ENCODE measurements at regions not wholly inside any gene's neighbourhood (a gene's known extent, or its start where the extent isn't known, plus 50 kb on each side); places are given as distances from the start of the nearest gene placed in this dataset.

DNA sequence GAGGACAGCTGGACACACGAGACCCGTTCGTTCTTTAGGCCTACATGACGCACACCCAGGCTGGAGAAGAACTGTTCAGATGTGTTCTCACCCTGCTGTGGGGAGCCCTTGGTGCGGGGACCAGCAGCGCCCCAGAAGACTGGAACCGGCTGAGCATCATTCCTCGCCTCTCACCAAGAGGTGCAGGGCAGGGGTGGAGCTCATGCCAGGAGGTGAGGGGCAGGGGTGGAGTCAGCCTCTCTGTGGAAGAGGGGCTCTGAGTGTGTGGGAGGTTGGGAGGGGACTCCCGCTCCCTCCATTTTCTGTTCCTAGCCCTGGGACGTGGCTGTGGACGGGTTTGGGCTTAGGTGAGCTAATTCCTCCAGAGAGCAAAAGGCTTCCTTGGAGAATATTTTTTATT, 66.0 kb upstream of the SHH start:
- no peak for DNase-seq

DNA sequence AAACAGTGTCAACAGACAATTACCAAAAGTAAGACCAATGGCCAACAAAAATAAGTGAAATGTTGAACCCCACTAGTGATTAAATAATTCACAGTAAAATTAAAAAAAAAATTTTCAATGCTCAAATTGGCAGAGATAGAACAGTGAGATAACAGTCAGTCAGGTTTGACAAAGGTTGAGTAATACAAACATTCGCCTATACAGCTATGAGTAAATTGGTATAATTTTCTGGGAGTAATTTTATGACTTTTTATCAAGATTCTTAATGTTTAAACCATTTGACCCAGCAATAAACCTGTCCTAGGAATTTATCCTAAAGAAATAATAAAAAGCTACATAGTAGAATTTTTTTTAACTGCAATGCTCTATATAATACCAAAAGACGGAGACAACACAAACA, 64.9 kb upstream of the SHH start:
- DNase-seq: no peak

DNA sequence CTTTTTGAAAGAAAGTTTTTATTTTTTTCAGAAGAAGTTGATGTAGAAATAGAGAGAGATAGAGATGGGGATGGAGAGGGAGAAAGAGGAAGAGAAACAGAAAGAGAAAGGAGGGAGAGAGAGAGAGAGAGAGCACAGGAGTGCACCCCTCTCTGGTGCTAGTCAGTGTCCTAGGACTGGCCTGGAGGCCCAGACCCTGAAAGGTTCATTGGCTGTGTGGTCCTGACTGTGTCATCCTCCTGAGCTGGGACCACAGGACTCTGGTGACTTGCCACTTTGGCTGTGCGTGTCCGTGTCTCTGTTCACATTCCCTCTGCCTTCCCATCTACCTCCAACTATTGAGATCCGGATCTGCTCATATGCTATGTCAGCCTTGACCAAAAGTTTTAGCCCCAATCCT, 62.1 kb upstream of the SHH start:
- DNase-seq: no peak

DNA sequence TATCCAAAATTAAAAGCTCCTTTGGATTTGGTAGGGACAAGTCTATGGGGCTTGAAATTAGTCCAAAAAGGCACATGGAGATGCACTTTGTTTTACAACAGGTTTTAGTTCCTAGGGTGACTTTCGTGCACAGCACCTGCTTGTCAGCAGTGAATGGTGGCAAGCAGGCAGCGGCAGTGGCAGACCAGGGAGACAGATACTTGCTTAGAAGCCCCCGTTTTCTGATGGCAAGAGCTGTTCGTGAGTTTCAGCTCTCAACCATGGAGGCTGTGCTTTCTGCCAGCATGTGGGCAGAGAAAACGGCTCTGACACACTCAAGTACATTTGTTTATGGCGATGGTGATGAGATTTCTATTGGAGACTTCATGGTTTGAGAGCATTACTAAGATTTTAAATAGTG, 61.7 kb upstream of the SHH start:
- DNase-seq: no peak

DNA sequence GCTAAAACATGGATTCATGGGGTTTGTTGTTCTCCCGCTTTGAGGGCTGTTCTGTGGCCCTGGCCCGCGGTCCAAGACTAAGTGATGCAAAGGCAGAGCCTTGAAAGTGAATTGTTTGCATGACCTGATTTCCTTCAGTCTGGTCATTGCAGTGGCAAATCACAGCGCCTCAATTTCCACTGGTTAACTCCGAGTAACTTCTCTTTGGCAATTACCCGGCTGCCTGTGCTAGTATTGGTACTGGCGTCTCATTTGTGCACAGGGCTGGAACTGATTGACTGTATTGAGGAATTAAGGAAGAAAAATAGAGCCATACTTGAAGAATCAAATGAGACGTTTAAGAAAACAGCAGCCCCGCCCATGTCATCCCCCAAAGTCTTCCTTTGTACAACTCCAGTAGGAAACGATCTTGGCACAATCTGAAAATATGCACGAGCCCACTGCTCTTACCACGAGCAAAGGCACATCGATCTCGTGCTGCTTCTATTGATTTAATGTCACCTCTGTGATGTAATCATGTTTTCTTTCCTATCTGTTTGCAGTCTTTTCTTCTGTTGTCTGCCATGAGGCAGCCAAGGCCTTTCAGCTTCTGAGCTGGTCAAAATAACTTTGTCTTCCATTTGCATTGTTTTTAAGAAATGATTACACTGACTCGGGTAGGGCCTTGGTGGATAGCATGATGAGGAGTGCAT, 60.6 kb upstream of the SHH start:
- DNase-seq: no peak

DNA sequence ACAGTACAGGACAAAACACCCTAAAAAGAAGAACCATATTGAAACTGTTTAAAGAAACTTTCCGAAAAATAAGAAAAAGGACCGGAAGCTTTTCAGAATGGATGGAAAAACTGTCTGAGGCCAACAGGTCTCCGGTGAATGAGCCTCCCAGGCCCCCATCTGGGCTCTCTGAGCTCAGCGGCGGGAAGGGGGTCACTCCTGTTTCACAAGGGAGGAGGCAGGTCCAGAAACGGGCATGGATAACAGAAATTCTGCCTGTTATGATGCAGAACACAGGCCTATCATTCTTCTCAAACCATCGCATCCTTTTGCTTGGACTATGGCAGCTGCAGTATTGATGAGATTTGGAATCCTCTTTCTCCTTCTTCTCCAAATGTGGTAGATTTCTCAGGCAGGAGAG, 58.9 kb upstream of the SHH start:
- DNase-seq: no peak

DNA sequence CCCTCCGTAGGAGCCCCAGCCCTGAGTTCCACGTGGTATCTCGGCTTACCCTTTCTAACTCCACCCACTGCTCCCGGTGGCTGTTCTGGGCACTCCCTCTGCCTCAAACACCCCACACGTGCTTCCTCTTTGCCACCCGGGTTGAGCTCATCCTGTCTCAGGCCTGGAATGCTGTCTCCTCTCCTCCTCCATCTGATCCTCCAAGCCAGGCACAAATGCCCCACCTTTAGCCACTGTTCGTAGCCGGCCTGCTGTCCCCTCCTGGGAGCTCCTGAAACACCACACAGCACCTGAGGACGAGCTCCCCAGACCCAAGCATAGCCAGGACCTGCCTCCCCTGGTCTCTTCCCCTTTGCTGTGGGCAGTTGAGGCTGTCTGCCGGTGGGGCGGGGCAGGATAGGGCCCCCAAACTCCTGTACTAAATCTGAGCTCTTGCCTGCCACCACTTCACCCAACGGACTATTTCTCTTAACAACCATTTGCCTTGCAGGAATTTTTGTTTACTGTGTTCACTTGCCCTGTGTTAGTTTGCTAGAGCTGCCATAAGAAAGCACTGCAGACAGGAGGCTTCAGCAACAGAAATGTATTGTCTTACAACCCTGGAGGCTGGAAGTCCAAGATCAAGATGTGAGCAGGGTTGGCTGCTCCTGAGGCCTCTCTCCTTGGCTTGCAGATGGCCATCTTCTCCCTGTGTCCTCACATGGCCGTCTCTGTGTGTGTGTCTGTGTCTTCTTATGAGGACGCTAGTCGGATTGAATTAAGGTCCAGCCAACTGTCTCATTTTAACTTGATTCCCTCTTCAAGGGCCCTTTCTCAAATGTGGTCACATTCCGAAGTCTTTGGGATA, 58.3 kb upstream of the SHH start:
- DNase-seq: no peak

DNA sequence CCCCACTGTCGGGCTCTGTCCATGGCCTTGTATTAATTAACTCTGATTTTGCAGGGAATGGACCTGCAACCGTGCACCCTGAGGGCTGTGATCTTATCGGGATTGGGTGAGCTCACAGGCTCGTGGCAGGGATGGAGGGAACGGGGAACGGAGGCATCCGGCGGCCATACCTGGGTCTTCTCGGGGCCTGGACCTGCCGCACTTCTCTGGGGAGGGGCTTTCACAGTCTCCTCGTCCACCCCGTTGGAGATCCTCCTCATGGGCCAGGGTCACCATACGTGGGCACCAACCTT, 57.5 kb upstream of the SHH start:
- DNase-seq: no peak

DNA sequence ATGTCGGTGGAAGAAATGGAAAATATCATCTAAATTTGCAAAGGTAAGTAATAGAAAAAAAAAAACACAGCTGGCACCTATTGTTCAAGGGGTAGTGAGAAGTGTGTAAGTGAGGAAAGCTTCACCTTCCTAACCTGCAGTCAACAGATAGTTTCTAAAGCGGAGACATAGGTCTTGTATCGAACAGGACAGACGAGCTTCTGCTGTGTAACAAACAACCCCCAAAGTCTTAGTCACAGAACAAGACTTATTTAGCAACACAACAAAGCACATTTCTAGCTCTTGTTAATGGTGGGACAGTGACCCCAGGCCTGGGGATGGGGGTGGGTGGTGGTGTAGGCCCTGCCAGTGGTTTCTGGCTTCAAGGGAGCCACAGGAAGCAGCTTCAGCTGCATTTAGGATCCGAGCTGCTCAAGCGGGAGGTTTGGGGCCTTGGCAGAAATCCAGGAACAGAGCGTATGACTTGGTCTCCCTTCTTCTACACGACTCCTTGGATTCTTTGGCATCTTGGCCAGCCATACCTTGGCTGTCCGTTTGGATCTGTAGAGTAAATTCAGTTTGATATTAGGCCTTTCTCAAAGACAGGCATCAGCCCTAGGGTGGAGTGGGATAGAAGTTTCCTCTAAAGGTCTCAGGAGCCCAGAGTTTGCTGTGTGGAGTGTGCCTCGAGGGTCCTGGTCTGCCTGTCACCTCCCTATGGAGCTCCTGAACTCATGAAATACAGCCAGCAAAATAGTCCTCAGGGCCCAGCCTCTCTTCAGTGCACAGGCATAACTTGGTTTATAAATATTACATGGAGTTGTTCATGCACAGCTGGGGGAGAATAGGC, 56.9 kb upstream of the SHH start:
- DNase-seq: no peak

DNA sequence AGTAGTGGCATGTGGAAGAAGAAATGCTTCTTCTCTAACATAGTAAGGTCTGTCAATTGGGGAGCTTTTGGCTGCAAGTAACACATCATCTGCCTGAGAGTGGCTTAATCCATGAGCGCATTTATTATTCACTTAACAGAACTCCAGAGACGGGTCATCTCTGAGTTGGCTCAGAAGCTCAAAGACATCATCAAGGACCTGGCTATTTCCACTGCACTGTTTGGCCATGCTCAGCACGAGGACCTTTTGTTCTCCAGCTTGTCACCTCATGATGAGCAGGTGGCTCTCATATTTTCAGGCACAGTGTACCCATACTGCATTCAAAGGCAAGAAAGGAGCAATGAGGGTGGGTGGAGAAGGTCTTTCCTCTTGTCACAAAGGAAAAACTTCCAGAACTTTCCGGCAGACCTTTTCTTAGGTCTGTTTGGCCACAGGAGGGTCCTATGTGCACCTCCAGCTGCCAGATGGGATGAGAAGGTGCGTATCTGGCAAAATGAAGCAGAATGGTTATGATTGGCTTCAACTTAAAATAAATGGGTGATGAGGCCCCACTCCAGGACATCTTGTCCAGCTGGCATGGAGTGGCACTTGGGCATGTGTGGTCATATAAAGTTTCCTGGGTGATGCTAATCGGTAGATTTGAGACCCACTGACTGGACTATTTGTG, 55.6 kb upstream of the SHH start:
- DNase-seq: no peak

DNA sequence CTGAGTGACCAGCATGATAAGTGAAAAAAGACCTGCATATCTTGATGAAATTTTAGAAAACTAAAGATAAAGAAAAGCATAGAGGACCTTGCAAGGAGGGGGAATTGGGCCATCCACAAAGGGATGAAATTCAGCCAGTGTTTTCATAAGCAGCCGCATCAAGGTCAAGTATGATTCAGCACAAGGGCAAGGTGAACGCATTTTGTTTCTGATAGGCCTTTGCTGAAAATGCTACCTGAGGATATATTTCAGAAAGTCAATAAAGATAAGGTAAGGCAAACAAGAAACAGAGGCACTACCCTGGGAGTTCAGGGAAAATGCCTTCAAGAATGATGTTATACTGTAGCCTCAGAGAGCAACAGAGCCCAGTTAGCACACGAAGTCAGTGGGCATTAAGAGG, 55.0 kb upstream of the SHH start:
- DNase-seq: no peak

DNA sequence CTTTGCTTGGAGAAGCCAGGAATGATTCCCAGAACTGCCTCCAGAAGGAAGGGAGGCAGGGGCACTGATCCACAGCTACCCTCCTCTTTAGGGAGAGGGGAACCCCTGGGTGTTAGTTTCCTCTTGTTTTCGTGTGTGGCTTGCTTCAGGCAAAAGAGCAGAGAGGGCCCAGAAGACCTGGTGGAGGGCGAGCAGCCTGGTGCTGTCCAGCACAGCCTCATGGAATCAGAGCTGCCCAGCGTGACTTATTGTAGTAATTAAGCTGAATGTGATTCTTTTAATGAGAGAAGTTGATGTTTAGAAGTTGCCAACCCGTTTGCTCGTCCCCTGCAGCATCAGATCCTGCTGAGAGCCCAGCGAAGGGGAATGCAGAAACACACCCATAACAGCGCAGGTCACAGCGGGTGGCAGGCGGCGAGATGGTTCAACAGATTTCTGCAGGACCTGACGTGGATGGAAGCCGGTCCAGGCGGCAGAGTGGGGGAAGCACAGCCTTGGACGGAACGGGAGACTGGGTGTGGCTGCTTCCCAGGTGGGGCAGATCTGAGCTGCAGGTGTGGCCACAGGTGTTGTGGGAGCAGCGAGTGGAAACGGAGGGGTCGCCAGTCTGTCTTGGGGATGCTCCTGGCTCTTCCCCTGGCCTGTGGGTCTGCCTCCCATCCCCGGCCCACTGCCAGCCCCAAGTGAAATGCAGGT, 53.7 kb upstream of the SHH start:
- DNase-seq: no peak

DNA sequence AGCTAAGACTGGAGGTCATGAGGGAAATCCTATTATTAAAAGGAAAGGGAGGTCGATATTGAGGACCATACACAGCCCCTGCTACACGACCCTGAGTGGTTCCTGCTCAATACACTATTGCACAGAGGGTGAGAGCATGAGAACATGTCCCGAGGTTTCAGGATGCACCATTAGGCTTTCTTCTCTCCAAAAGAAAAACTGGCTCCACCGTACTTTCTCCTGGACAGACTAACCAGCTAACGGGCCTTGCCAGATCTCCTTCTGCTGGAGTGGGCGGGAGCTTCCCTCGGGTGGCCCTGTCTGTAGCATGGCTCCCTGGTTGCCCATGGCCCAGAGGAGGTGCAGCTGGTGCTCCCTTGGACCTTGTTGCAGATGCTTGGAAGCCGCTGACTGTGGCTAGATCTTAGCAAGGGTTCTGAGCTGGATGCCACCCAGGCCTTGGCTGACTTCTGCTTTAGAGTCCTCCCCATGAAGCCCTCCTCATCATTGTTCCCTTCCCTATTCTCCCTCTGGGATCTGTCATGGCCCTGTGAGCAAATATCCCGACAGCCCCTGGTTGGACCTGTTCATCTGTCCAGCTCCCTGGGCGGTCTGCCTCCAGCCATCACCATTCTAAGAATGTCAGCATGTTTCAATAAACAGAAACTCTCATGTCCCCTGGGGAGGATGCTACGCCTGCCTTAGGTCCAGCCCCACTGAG, 52.9 kb upstream of the SHH start:
- no peak for DNase-seq

DNA sequence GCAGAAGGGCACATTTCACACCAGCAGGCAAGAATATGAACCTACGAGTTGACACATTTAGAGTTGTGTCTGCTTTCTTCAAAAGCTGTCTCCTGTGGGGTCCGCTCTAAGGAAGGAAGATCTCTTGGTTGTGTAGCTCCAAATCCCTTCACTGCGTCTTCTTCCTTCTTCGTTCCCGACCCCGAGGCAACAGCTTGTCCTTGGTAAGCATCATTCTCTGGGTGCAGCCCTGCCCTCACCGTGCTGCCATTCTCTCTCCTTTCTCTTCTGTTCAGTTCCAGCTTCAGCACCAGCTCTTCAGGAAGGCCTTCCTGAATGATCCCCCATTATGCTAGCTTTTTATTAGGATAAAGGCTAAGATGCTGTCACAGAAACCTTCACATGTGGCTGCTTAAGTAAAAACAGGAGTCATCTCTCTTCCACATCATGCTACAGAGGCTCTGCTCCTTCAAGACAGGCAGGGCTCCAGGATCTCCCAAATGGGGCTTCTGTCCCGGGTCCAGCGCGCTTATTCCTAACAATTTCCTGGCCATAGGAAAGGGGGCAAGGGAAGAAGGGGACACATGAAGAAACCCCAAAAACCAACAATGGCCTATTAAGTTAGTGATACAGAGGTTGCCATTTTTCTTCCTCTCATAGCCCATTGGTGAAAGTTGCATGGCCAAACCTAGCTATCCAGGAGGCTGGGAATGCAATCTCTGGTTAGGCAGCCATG, 52.2 kb upstream of the SHH start:
- DNase-seq: no peak

DNA sequence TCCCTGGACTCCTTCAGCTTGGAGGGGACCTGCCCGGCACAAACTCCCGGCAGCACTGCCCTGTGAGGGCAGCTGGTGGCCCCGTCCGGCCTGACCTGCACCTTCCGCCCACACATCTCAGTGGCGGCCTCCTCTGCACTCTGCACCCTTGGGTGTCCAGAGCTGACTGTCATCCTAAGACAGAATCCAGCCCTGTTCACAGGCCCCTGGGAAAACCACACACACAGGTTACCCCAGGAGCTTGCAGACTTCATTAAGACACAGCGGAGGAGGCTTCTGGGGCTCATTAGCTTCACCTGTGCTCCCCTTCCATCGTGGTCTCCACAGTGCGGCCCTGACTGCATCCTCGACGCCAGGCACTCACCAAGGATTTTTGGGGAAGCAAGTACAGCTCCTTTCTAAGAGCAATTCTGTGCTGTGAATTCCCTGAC, 51.5 kb upstream of the SHH start:
- DNase-seq: no peak

DNA sequence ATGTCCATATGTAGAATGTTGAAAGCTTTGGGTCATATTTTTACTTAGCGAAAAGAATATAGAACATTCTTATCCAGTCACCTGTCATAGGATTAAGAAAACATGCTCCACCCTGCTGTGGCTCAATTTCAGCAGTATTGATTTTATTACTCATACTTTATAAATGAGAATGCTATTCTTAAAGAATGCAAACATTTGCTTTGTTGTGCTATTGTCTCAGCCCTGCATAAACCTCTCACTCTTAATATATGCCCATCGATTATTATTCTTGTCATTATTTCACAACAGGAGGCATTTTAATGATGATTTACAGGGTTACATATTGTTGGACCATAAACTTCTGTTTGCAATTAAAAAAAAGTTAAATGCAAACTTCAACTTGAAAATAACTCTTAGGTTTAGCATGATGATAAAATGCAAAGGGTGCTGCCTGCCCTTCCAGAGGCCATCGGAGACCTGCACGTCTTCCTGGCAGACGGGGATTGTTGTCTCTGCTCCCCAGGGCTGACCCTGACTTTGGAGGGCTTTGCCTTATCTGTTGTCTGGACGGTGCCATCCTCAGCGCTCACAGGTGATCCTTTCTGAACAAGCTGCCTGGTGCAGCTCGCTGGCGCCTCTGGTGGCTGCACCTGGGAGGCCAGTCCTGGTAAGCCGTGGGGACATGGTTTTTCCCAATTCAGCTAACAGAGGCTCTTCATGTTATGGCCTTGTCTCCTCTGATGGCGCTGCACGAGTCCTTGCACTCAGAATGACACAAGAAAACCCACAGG, 50.0 kb upstream of the SHH start:
- no peak for DNase-seq

Measured in dermis blood vessel endothelial cell (primary cell).